AML-193 (cell line): ENCODE measurements at regions not wholly inside any gene's neighbourhood (a gene's known extent, or its start where the extent isn't known, plus 50 kb on each side); places are given as distances from the start of the nearest gene placed in this dataset.

ENCODE experiments used
- DNase-seq, 2 experiments: peaks; one replicate each; lab custom pipeline; 2025; lab: John Stamatoyannopoulos, UW

DNA sequence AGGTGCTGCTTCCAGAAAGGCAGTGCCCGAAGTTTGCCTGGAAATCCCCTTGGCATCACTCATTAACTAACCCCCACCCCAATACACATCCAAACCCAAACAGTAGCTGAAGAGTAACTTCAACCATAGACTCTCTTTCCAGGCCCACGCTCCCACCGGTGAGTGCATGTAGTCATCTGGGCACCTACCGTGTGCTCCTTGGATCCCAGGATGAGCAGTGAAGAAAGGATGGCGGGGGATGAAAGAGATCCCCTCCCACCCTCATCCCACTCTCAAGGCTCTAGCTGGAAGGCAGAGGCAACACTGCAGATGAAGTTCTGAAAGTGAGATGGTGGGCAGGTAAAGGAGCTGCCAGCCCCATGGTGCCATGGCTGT, 305.0 kb downstream of the SOX9 start:
- DNase-seq = no peak

DNA sequence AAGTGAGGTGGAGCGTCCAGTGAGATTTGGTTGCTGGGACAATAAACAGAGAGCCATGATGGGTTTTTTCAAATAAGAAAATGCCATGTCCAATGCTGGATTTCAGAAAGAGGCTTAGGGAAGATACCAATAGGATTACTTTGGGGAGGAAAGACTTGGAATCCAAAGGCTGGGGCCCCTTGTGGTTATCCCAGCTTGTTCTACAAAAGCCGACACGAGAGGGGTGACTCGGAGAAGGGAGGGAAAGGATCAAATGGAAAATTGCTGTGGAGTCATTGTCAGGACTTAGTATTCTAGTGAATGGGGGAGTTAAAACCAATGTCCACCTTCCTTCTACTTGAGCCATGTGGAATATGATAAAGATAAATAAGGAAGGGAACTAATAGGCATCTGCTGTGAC, 305.5 kb downstream of the SOX9 start:
- DNase-seq = no peak

DNA sequence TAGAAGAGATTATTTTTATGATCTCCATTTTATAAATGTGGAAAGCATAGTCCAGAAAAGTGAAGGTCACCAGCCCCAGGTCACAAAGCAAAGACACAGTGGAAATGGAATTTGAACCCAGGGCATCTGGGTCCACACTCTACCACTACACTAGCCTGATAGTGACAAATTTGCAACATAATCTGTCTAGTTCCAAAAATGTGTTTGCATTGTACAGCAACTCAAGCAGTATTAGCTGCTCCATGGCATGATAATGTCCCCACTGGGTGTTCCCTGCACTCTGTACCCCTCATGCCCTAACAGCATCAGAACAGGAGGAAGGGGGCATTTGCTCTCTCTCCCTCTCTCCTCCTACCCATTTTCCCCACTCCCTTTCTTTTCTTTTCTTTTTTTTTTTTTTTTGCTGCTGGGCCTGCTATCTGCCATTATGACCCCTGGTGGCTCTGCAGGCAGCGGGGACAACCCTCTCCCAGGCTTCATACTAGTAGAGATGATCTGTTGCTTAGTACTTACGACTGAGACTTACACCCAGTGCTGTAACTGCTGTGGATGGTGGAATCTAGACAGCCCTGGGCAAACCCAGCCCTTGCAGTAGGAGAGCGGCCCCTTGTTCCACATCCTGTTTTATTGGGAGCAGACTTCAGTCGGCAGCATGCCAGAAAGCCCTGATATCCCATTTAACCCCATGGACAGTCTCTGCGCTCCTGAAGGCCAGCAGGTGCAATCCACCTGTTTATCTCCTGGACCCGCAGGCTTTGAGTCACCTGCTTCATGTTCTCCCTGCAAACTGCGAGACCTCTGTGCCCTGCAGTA, 306.3 kb downstream of the SOX9 start:
- no peak for DNase-seq

DNA sequence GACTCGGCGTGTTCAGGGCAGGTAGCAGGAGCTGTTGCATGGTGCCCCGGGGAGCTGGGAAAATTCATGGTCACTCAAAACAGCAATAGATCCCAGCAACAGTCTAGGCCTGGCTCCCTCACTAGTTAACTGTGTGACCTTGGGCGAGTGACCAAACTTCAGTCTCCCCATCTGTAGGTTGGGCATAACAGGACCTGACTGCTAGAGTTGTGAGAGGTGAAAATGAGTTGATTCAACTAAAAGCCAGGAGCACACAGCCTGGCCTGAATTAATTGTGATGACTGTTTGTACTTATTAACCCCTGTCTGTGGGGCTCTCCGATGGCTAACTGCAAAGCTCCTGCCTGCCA, 306.9 kb downstream of the SOX9 start:
- no peak for DNase-seq

DNA sequence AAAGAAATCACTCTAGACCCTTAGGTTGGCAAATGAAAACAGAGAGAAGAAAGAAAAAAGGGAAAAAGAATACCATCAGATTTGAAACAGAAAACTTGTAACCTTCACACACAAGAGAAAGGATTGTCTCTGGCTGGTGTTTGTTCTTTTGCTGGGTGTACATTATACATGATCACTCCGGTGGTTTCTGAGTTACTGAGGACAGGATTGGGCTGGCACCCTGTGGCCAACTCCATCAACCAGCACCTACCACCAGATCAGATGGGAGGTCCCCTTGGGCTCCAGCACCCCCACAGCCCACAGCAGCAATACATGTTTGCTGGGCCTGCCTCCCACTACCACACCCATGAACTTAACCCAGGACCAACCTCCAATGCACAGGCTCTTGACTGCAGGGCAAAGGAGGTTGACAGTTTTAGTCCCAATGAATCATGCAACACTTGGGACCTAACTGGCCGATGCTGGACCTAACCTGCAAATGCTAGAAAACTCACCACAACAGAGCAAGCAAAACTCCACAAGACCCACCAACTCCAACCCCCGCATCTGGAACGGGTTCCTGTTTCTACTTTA, 308.3 kb downstream of the SOX9 start:
- DNase-seq = no peak

DNA sequence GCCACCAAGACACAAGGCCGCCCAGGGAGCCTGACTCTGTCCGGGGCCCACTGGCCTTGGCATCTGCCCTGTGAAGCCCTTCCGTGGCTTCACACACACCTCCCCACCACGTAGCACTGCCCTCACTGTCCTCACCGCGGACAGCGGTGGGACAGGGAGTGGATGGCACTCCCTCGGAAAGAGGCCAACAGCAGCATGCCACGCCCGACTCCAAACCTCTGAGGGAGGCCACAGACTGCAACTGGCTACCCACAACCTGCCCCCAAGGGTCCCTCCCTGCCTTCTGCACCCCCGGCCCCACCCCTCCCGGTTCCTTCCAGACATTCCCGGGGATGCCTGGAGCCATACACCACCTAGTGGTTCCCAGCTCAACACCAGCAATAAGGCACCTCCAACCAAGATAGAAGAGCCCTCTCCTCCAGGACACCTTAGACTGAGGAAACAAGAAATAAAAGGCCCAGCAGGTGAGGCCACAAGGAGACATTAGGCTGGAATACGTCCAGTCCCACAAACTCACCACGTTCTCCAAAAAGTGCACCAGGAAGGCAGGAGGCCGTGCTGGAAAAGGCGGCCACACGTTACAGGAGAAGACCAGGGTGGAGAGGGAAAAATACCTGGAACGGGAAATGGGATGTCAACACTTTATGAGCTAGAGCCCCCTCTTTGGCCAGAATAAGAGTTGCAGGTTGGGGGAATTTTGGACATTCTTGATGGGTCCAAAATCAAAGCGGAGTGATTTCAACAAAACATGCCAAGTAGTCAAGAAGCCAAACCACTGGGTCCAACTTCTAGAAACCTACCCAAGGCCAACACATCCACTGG, 310.0 kb downstream of the SOX9 start:
- DNase-seq = no peak

DNA sequence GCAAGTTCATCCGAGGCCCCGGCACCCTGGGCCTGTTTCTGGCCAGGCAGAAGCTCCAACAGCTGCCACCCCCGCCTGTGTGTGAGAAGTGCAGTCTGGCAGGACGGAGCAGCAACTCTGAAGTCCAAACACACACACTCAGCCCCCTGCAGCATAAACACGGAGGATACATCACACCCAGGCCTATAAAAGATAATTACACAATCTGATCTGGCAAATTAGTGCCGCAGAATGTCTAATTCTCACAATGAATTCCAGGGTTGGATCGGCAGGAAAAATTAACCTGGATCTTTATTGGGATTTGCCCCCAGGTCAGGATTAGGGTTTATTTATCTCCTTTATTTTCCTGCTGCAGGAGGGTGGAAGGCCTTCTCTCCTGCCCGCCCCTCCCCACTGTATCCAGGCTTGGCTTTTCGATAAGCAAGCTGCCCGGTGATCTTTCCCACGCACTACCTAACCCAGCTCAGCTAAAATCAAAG, 311.4 kb downstream of the SOX9 start:
- no peak for DNase-seq

DNA sequence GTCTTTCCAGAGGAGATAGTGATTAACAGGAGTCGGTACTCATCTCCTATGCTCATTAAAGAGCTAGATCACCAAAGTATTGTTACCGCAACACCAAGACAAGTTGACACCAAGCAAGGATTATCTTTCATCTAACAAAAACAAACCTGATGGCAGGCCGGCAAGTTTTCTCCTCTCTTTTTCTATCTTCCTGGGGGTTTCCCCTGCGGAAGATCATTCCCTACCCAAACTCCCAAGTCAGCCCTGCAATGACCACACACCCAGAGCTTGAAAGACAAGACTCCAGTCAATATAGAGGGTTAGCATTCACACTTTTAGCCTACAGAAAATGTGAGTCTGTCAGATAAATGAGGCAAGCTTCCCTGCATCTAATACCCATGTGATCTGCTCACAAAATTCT, 312.1 kb downstream of the SOX9 start:
- DNase-seq = no peak

DNA sequence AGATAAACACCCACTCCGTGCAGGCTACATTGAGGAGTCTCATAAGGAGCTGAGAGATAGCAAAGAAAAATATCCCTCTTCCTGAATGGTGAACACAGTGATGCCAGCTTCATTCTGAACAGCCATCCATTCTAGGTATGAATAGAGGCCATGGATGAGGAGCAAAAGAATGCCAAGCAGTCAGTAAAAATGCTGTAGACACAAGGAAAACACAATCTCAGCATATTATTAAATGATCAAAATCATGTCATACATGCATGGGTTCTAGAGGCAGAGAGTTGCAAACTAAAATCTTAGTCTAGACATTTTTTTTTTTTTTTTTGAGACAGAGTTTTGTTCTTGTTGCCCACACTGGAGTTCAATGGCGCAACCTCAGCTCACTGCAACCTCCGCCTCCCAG, 313.0 kb downstream of the SOX9 start:
- DNase-seq = no peak

DNA sequence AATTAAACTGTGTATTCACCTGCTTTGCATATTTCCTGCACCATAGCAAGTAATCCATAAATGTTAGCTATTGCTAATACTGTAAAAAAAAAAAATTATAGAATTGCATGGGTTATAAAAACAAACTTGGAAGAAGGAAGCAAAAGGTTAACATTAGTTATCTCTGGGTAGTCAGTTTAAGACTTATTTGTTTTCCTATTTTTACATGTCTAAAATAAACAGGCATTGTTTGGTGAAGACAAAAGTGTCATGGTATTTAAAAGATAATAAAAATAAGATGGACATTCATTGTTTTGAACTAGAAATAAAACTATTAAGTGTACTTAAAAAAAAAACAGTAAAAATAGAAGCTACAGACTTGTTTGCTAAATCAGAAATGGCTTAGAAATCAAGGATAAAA, 313.8 kb downstream of the SOX9 start:
- DNase-seq = no peak

DNA sequence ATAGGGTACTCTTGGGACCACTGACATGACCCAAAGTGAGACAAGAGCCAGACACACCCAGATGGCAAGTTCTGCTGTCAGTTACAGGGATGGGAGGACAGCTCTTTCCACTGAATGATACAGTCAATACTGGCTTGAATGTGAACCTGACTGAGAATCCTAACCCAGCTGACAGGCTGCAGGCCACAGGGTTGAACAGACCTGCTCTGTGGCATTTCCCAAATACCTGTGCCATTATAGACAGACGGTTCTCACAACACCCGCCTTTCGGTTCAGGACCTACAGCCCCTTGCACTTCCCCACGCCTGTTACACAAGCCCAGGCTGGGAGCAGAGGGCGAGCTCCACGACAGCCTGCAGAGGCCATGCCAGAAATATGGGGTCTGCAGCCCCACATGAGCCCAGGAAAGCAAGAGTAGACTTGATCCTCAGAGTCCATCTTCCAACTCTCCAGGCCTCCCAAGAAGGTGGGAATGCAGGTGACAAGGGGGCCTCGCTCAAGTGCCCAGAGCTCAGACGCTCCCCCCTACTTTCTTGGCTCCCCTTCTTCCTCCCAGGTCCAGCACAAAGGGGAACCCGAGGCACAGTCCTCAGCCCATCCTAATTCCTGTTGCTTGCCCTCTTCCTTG, 314.3 kb downstream of the SOX9 start:
- no peak for DNase-seq

DNA sequence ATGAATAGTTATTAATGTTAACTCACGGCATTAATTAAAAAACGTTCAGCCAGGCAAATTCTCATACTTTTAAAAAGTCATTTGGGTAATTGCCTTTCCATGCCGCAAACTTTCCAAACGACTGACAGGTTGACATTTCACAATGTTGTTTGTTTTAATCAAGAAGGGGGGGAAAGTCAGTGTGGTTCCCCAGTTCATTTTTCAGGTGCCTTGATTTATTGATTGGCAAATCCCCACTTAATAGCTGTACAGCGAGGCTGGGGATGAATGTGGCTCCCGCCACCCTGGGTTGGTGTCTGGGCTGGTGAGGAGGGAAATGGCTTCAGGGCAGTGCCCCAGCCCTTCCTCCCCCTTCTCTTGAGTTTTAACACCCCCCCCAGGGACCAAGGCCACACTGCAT, 318.0 kb downstream of the SOX9 start:
- no peak for DNase-seq

DNA sequence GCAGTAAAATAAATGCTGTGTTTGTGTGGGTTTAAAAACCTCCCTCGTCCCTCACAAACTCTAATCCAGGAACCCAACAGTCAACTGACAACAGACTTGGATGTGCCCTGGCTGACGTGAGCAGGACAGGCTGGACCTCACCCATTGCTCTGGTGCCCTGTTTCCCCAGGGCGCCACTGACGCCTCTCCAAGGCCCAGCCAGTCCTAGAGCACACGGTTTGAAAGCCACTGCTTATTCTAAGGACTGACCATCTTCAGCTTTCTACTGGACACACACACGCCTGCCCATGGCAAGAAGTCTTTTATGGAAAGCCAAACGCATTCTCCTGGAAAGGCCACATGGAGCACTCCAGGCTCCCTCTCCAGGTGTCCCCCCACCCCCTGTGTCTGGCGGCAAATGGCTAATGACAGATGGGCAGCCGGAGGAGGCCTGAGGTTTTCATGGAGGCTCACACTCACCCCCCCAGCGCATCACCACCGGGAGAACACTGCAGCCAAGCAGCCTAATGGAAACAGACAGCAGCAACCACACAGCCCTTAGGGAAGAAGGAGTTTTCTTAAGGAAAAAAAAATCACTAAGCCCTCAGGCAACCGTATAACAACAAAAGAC, 319.2 kb downstream of the SOX9 start:
- DNase-seq = no peak

DNA sequence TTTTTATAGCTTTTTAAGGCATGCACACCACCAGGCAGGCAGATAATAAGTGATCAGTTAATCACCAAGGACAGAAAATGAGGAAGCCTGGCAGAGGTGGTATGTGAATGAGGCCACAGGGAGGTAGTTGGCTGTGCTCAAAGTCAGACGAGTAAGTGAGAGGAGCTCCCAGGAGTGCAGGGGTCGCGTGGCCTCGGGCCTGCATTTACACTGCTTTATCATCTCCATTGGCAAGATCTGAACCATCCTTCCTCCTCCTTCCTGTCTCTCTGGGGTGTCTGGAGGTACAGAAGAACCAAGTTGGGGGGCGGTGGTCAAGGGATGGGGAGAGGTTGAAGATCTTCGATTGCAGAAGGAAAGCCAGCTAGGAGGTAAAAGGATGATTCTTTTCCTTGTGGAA, 320.1 kb downstream of the SOX9 start:
- DNase-seq = no peak

DNA sequence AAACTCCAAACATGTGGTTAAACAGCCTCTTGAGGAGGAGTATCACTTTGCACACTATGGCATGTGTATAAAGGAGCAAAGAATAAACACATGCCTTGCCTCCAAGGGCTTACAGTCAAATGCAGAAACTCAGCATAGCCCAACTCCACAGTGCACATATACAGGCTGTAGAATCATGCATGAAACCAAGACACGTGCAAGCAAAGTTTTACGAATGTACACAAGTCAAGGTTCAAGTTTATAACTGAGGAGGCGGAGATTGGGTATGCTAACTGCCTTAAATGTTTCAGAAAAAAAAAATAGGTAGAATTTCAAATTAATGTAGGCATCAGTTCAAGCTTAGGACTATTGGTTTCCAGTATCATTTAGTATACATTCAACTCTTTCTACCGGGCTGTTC, 321.1 kb downstream of the SOX9 start:
- DNase-seq = no peak

DNA sequence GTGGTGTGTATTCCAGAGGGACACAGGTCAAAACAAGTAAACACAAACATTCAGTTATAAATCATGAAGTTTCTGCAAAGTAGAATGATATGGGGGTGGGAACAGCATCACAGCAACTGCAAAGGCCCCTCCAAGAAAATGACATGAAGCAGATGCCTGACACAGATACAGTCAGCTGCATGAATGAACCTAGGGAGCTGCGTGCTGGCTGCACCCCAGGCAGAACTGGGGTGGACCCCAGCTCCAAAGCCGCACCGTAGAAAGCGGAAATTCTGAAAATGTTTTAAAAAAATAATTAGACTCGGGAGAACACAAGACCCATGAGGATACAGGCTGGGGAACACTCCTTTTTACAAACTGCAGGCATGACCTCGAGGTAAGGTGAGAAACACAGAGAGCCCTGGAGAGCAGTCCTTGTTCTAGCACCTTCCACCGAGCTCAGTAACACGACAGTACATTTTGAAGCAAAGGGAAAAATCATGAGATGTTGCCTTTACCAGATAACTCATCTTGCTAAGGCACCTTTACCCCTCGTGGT, 323.8 kb downstream of the SOX9 start:
- no peak for DNase-seq

DNA sequence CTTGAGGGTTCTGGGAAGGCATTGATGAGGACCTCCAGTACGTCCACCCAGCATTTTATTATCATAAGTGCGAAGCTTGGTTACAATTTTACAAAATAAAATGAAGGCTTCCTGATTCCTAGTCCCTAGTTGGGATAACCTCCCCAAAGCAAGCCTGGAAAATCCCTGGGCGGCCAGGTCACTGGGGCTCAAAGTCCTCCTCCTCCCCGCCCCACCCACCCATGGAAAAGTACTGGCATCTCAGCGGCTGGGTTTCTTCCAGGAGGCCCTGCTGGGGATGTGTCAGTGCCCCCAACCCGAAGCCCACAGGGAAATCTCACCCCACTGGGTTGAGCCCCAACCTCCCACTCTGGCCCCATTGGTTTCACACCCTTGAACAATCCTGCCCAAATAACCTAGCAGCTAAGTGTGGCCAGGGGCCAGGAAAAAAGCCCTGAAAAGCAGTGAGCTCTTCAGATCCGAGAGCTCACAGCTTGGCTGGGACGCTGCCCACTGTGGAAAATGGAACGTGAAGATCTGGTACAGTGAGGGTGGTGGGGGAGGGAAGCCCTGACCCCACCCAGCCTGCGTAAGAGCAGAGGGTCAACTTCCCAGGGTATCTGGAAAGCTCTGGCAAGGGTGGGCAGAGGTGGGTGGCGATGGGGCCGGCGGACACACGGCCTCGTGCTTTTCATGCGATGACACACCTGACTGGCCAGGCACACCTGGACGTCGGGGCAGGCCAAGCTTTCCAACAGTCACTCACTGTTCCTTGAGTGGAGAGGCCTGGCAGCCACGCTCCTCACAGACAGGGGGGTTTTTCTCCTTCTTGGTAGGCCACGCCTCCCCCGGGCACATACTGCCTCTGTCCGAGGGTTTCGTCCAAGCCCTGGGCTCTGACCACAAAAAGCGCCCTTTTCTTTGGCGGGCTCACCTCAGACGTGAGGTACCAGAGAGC, 324.5 kb downstream of the SOX9 start:
- DNase-seq = no peak

DNA sequence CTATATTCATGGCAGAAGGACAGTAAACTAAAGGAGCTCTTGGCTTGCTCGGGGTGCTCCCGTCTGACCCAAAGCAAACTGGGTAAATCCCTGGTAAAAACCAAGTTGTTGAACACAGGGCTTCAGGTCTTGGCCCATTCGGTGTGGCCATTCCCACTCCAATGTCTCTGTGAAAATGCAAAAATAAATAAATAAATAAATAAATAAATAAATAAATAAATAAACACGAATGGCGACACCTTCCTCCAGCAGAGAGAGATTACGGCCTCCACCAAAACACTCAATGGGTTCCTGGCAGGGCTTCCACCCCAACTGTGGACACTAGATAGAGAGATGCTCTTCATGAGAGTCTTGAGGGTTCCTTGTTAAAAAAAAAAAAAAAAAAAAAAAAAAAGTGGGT, 325.3 kb downstream of the SOX9 start:
- no peak for DNase-seq

DNA sequence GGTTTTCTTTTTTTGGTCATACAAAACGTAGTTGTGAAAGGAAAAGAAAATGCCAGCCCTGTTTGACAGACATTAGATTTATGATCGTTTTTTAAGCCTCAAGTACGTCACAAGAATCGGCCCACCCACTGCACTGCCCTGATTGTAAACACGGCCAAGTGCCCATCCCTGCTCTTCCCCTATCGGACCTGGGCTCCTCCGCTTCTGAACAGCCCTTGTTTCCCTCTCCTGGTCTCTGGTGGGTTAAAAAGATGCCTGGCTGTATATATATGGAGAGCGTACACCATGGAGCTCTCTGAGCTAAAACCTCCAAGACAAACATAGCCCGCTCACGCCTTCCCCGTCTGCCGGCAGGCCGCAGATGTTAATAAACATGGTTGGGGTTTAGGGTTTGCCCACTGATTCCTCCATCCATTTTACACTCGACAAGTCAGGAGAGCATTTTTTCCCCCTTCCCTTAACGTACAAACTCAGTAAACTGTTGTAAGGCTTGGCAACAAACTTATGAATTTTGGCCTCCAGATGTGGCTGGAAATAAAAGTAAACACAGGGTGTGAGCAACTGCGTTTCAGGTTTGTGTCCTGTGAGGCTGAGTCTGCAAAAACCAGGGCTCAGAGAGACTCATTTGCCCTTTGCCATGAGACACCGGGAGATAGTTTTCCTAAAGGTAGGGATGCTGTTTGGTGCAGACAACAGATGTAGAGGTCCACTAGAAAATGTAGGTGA, 325.9 kb downstream of the SOX9 start:
- no peak for DNase-seq

DNA sequence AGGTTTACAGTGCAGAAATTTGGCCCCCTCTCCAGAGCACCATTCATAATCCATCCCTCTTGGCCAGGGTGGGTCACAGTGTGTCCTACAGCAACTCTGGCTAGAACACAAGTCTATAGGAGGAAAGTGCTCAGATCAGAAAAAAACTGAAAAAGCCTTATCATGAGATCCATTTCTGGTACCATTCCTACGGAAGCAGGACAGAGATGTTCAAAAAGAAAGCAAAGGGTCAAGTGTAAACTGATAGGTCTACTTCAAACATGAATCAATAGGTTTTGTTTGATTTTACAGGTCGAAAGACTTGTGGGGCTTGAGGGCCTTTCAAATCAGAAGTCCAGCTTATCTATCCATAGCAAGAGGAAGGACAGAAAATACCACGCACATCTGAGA, 326.4 kb downstream of the SOX9 start:
- DNase-seq = no peak
